ENCODE measurements at regions not wholly inside any gene's neighbourhood (a gene's known extent, or its start where the extent isn't known, plus 50 kb on each side); places are given as distances from the start of the nearest gene placed in this dataset.

GRCh38 chr1:181364801-181365200, 118.5 kb upstream of the CACNA1E start:
- no peak for TF ChIP-seq CTCF (IDR thresholded peaks at IDR 0.05; ENCODE audit: insufficient read depth, low read depth, low read length)
- no peak overlapping the region for H3K4me3 ChIP-seq (ENCODE audit: low read depth, low read length)
- no peak for DNase-seq (ENCODE audit: low read depth)

GRCh38 chr1:181366910-181367309, 116.4 kb upstream of the CACNA1E start:
- no peak for TF ChIP-seq CTCF (IDR thresholded peaks at IDR 0.05; ENCODE audit: insufficient read depth, low read depth, low read length)
- H3K4me3 ChIP-seq (ENCODE audit: low read depth, low read length): no peak overlapping the region
- no peak for DNase-seq (ENCODE audit: low read depth)

GRCh38 chr1:181369416-181369815, 113.9 kb upstream of the CACNA1E start:
- no peak for TF ChIP-seq CTCF (IDR thresholded peaks at IDR 0.05; ENCODE audit: insufficient read depth, low read depth, low read length)
- DNase-seq (ENCODE audit: low read depth): no peak

GRCh38 chr1:181383695-181384094, 99.6 kb upstream of the CACNA1E start:
- TF ChIP-seq CTCF (IDR thresholded peaks at IDR 0.05; ENCODE audit: insufficient read depth, low read depth, low read length): no peak
- no peak overlapping the region for H3K4me3 ChIP-seq (ENCODE audit: low read depth, low read length)
- no peak for DNase-seq (ENCODE audit: low read depth)

More at GRCh38 chr1:181369416-181369815, 113.9 kb upstream of the CACNA1E start:
- no peak overlapping the region for H3K4me3 ChIP-seq (ENCODE audit: low read depth, low read length)

GRCh38 chr1:181386340-181386739, 97.0 kb upstream of the CACNA1E start:
- H3K4me3 ChIP-seq (ENCODE audit: low read depth, low read length): no peak overlapping the region
- DNase-seq (ENCODE audit: low read depth): no peak
- TF ChIP-seq CTCF (IDR thresholded peaks at IDR 0.05; ENCODE audit: insufficient read depth, low read depth, low read length): no peak

- DNase-seq (ENCODE audit: low read depth): no peak
- no peak overlapping the region for H3K4me3 ChIP-seq (ENCODE audit: low read depth, low read length)
- TF ChIP-seq CTCF (IDR thresholded peaks at IDR 0.05; ENCODE audit: insufficient read depth, low read depth, low read length): no peak
These were observed 96.4 kb upstream of the CACNA1E start for GRCh38 chr1:181386951-181387350.

- no peak for TF ChIP-seq CTCF (IDR thresholded peaks at IDR 0.05; ENCODE audit: insufficient read depth, low read depth, low read length)
- no peak for DNase-seq (ENCODE audit: low read depth)
These were observed 95.6 kb upstream of the CACNA1E start for GRCh38 chr1:181387702-181388101.

More at GRCh38 chr1:181387702-181388101, 95.6 kb upstream of the CACNA1E start:
- no peak overlapping the region for H3K4me3 ChIP-seq (ENCODE audit: low read depth, low read length)

Data from fibroblast of villous mesenchyme (primary cell).